NCI-H2171 (cell line): ENCODE measurements at regions not wholly inside any gene's neighbourhood (a gene's known extent, or its start where the extent isn't known, plus 50 kb on each side); places are given as distances from the start of the nearest gene placed in this dataset.
"Not testable (repeated sequence)": the region's sequence is repeated elsewhere in the genome, so short reads cannot be mapped to it uniquely, and the experiment has no call there.

Experiments
- DNase-seq: peaks from one replicate; lab custom pipeline; 2025; lab: John Stamatoyannopoulos, UW

DNA sequence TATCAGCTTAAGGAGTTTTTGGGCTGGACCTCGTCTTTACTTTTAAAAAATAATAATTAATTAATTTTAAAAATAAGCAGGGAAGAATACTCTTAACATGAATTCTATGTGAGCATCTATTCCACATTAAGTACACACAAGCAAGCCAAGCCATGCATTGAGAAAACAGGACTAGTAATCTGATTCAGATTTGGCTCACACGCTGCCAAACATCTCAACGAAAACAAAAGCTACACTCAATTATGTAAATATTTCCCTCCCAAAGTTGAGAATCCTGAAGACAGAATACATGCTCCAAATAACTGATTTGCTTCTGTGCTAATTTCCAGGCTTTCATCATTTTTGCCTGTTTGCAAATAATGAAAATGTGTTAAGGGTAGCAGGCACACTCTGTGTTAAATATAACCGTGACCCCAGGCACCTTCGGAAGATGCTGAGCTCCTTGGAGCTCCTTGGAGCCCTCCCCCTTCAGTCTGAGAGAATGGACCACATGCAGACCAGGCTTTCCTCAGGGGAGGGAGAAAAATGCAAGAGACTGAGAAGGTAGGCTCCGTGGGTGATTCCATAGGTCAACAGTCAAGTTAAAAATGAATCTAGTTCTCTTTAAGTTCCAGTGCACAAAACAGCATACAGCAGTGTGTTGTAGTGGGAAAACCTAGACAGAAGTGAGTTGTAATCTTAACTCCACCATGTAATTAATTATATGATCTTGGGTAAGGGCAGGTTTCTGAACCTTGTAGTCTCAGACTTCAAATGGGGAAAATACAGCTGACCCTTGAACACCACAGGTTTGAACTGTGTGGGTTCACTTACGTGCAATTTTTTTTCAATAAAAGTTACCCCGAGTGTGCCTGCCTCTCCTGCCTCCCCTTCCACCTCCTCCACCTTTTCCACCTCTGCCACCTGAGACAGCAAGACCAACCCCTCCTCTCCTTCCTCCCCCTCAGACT, 161.3 kb upstream of the RREB1 start:
- DNase-seq = no peak

DNA sequence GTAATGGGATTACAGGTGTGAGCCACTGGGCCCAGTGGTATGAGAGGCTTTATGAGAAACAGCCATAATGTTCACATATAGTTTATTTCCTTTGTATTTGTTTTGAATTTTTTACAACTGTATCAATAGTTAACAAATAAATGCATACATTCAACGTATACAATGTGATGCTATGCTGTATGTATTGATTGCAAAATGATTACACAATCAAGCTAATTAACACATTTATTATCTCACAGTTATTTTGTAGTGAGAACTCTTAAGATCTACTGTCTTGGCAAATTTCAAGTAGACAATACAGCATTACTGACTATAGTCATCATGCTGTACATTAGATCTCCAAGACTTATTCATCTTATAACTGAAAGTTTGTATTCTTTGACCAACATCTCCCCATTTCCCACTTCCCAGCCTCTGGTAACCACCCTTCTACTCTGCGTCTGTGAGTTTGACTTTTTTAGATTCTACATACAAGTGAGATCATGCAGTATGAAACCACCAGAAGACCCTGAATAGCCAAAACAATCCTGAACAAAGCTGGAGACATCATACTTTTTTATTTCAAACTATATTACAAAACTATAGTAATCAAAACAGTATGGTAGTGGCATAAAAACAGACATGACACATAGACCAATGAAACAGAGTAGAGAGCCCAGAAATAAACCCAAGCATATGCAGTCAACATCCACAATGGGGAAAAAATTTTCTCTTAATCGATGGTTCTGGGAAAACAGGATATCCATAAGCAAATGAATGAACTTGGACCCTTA, 157.2 kb upstream of the RREB1 start:
- no peak for DNase-seq

- no peak for DNase-seq
These were observed 156.4 kb upstream of the RREB1 start for GRCh38 chr6:6951355-6951754.

GRCh38 chr6:6952484-6952883, 155.3 kb upstream of the RREB1 start:
- no peak for DNase-seq

- DNase-seq = not testable (repeated sequence)
These were observed 154.8 kb upstream of the RREB1 start for GRCh38 chr6:6952927-6953326.

GRCh38 chr6:6960571-6961251, 147.1 kb upstream of the RREB1 start:
- DNase-seq = no peak

DNA sequence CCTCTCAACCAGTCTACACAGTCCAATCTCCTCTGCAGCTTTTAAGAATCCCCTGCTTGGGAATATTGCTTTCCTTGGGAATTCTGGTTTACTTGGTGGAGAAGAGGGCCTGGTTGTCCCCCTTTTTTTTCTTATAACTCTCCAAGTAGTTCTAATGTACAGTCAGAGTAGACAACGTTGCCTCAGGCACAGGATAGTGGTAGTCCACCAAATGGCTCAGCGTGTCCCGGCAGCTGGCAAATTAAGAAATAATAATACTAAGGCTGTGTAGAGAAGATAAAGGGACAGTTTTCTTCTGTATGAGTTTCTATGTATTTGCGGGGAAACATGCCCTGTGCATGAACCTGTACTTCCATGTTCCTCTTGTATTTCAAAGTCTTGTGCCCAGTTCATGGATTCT, 145.7 kb upstream of the RREB1 start:
- no peak for DNase-seq

DNA sequence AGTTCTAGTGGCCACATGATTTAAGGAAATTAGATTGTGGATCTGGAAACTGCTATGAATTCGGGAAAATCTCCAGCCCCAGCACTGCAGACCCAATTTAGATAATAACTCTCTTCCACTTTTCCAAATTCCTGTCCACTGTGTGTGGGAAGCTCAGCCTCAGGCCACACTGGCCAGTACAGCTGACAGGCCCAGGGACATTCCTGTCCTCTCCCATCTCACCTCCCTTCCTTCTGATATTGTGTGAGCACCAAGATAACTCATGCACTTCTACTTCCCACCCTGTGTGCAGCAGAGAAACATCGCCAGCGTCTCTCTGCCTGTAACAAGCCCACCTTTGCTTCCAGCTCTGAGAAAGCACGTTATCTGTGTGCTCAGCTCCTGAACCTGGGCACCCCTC, 145.1 kb upstream of the RREB1 start:
- DNase-seq = no peak

GRCh38 chr6:6963390-6963789, 144.4 kb upstream of the RREB1 start:
- DNase-seq = not testable (repeated sequence)

GRCh38 chr6:6964675-6965074, 143.1 kb upstream of the RREB1 start:
- DNase-seq = no peak

DNA sequence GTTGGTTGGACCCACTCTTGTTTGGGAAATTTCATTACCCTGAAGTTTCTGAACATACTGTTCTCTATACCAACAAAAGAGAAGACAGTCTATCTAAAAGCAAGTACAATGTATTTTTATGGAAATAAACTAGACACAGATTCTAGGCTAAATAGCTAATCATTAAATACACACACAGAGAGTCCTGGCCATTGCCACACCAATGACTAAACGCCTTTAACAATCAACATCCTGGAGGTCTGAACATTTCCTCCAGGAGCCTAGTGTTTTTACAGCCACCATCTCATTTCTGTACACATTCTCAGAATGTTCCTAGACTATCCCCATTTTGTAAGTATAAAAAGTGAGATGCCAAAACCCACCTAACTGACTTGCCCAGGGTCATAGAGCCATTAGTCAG, 141.6 kb upstream of the RREB1 start:
- no peak for DNase-seq

DNA sequence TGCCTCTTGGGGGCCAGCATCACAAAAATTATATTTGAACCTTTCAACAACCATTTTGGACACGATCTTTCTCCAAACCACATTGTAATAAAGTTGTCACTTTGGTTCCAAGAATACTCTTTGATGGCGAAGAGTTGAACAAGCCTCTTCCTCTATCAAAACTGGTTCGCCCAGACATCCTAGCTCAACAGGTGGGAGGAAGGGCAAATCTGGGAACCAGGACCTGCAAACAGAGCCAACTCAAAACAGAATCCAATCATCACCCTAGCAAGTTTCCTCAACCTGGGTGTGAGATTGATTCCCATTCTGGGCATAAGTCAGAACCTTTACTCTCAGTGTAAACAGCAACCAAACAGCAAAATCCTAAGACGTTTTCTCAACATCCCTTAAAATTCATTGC, 141.2 kb upstream of the RREB1 start:
- no peak for DNase-seq

GRCh38 chr6:6968357-6968730, 139.4 kb upstream of the RREB1 start:
- DNase-seq = no peak

DNA sequence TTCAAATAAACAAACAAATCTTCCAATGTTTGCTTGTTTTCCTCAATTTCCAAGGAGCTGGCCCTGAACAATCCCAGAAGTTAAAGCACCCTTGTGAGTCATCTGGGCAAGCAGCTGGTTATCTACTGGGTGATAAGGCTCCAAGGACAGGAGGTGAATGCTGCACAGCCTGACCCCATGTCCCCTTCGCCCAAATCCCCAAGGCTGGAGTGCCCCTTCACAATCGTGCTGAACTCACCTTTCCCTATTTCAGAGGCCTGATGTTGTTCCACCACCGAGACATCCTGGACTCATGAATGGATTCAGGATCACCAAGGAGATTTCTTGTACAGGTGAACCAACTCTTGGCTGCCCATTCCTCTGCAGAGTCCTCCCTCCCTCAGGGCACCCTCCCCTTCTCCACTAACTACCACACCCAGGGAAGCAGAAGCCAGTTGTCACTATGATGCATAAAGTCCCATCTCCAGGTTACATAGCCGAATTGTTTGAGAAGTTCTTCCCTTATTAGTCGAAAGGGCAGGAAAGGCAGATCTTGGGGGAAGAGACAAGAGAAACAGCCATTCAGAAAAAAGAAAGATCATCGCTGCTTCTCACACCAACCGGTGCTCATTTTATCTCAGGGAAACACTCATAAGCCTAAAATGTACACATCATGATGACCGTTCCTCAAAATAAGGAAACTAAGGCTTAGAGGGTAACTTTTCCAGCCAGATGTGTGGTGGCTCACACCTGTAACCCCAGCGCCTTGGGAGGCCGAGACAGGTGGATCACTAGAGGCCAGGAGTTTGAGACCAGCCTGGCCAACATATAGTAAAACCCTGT, 138.8 kb upstream of the RREB1 start:
- DNase-seq = no peak

DNA sequence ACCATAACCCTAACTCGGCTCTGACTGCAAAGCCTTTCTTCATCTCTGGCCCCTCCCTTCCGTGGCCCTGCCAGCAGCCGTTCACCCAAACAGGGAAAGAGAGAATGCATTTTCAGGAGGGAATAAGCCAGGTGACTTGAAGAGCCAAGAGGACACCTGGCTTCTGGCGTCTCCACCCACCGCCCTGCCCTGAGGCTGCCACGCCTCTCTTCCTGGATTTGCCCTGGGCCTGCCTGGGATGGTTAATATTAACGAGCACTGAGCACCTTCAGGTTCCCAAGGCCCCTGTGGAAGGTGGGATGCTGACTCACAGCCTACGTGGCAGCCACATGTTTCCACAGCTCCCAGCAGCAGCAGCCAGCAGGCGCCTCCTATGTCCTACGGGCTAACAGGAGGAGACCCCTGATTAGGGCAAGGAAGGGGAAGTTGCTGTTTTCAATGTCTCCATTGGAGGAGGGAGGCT, 138.0 kb upstream of the RREB1 start:
- DNase-seq = peak; percentile 5

- no peak for DNase-seq
These were observed 136.9 kb upstream of the RREB1 start for GRCh38 chr6:6970851-6971250.

- DNase-seq = no peak
These were observed 136.4 kb upstream of the RREB1 start for GRCh38 chr6:6971369-6971768.

DNA sequence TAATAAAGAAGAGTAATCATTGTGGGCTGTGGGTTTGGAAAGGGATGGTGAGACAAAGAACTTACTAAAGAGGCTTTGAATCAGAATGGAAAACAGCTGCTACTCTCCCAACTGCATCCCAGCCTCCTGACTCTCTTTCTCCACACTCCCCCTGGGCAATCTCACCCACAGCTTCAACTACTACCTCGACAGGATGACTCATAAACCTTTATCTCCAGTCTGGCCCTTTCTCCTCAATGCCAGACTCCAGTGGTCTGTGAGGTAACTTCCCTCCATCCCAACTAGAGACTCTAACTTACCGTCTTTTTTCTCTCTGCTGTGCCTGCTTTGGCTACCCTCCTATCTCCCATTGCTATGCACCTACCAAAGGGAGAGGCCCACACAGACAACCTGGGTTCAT, 135.3 kb upstream of the RREB1 start:
- DNase-seq = no peak

DNA sequence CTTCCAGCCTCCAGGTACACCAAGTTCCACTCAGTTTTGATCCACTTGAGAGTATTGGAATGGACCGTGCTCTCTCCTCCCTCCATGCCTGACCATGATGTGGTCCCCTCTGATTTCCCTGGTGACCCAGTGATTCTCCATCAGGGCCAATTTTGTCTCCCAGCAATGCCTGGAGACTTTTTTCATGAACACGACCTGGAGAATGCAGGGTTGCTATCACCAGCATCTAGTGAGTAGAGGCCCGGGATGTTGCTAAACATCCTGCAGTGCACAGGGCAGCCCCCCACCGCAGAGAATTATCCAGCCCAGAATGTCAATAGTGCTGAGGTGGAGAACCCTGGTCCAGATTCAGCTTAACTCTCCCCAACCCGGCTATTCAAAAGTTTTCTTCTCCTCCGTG, 134.0 kb upstream of the RREB1 start:
- DNase-seq = no peak

GRCh38 chr6:6975459-6976111, 132.2 kb upstream of the RREB1 start:
- DNase-seq = no peak

GRCh38 chr6:6976193-6976592, 131.6 kb upstream of the RREB1 start:
- no peak for DNase-seq
